Testis (tissue), 2 donors: ENCODE measurements at regions not wholly inside any gene's neighbourhood (a gene's known extent, or its start where the extent isn't known, plus 50 kb on each side); places are given as distances from the start of the nearest gene placed in this dataset.

Experiments used
- CTCF ChIP-seq, 3 experiments: fragments of 450-650 bp in 2 of 3; fragments of 200-600 bp in 1 of 3; sonication (generic) in 1 of 3; IDR thresholded peaks; one replicate each; pipeline ENCODE4 v1.5.1; 2016 to 2019; ENCODE audit warnings: antibody characterized with exemption in 3 of 3, mild to moderate bottlenecking in 2 of 3, moderate library complexity in 1 of 3
- POLR2A ChIP-seq: fragments of 450-650 bp; IDR thresholded peaks from one replicate; pipeline ENCODE4 v1.6.1; 2017; ENCODE audit warnings: antibody characterized with exemption, mild to moderate bottlenecking, moderate library complexity

- TF ChIP-seq CTCF (IDR thresholded peaks at IDR 0.05) = no peak
- TF ChIP-seq POLR2A = no peak
Observed at GRCh38 chr16:82541103-82541502, 85.7 kb upstream of the CDH13 start.
